HG02798 (cell line): ENCODE measurements at regions not wholly inside any gene's neighbourhood (a gene's known extent, or its start where the extent isn't known, plus 50 kb on each side); places are given as distances from the start of the nearest gene placed in this dataset.
"Not testable (repeated sequence)": the region's sequence is repeated elsewhere in the genome, so short reads cannot be mapped to it uniquely, and the experiment has no call there.

Experiments
- ATAC-seq: cut with Tn5 transposase; IDR thresholded peaks from one replicate; pipeline ENCODE4 v1.9.1; 2021; ENCODE audit warnings: mild to moderate bottlenecking; ENCODE audit not compliant: unreplicated experiment, poor library complexity

DNA sequence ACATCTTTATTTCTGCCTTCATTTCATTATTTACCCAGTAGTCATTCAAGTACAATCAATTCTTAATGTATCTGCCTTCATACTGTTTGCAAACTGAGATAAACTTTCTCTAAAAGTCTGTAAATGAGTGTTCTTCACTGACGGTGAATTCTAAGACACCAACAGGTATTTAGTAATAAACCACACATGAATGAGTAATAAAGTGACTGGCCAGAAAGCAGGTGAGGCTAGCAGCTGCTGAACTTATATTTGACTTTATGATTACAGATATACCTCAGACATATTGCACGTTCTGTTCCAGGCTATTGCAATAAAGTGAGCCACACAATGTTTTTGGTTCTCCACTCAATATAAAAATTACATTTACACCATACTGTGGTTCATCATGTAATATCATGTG is 1894.0 kb upstream of the RAG2 start:
- ATAC-seq = no peak

DNA sequence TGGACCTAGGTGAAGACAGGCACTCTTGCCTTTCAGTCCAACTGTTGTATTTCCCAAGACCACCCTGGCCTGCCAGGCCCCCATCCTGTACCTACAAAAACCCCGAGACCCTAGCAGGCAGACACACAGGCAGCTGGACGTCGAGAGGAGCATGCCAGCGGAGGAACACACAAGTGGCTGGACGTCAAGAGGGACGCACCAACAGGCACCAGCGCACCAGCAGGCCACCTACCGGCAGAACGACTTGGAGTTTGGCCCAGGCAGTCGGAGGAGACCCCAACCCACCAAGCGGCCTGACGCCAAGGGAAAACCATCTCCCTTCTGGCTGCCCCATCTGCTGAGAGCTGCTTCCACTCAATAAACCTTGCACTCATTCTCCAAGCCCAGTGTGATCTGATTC is 1883.4 kb upstream of the RAG2 start:
- ATAC-seq = no peak

DNA sequence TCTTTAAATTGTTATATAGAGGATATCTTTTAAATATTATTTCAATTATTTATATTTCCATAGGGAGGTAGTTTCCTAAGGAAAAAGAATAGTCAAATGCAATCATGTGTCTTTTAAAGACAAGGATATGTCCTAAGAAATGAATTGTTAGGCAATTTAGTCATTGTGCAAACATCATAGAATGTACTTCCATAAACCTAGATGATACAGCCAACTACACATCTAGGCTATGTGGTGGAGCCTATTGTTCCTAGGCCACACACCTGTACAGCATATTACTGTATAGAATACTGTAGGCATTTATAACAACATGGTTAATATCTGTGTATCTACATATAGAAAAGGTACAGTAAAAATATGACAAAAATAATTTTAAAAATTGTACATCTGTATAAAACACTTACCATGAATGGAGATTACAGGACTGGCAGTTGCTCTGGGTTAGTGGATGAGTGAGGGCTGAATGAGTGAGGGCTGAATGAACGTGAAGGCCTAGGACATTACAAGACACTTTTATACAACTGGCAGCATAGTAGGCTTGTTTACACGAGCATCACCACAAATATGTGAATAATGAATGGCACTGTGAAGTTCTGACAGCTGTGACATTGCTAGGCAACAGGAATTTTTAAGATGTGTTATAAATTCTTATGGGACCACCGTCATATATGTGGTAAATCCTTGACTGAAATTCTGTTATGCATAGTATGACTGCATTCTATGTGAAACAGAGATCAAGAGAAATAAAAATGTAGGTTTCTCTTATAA is 1879.0 kb upstream of the RAG2 start:
- ATAC-seq = no peak

DNA sequence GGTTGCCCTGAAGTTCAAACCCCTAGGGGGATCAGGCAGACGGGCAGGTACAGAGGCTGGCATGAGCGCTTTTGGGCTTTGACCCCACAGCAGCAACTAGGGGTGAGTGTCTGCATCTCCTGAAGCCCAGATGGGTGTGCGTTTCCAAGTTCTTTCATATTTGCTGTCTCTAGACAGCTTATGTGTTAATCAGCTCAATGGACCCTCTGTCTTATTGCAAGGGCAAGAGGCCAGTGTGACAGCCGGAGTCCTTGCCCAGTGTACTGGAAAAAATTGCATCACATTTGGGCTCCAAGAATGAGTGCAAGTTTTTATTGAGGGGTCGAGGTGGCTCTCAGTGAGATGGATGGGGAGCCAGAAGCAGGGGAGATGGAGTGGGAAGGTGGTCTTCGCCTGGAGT is 1863.7 kb upstream of the RAG2 start:
- no peak for ATAC-seq

DNA sequence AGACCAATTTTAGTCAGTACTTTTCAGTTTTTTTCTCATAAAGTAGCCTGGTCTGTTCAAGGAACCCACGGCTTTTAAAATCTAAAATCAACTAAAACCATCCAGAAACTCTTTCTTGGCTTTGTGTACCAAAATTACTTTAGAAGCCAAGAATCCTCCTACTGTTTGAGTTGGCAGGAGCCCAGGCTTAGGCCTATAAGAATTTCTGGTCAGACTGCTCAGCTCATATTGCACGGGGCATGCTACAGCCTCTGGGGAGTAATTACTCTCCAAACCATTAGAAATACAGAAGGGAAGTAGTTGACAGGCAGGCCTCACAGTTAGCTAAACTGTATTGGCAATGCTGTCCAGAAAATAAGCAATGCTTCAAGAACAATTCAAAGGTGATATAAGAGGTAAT is 1862.9 kb upstream of the RAG2 start:
- ATAC-seq = no peak

DNA sequence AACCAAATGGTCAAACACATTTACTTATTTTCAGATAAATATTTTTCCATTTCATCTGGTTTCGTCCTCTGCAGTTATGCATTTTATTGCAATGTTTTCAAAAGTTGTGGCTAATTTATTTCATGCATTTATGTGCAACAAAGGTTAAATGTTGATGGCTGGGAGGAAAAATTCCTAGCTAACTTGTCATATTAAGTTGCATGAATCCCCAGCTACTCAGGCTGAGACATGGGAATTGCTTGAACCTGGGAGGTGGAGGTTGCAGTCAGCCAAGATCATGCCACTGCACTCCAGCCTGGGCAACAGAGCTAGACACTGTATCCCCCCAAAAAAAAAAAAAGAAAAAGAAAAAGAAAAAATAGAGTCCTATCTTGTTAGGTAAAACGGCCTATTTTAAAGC is 1862.4 kb upstream of the RAG2 start:
- no peak for ATAC-seq

DNA sequence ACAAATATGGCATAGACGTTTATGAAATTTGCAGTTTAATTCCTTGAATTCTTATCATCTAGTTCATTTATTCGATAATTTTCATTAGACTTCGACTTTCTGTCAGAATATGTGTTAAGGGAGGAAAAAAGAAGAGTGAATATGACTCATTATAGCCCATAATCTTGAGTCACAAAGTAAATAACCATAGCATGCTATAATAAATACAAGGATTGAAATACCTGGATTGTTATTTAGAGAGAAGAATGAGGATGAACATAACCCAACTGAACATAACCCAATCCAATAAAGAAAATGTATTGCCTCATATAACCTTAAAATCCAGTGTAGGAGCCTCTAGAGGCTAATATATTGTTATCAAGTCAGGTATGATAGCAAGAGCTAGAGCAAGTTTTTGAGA is 1858.3 kb upstream of the RAG2 start:
- no peak for ATAC-seq

DNA sequence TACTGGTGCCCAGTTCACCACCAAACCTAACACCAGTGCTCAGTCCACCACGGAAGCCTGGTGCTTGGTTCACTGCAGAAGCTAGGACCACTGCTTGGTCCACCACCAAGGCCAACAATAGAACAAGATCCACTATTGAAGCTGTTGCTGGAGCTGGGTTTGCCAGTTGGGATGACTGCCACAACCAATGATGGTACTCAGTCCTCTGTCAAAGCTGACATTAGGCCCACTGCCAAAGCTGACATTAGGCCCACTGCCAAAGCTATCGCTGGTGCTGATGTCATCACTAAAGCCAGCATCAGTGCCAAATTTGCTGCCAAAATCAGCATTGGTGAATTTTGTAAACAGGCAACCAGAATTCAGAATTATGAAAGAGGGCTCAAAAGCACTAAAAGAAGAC is 1850.2 kb upstream of the RAG2 start:
- no peak for ATAC-seq

DNA sequence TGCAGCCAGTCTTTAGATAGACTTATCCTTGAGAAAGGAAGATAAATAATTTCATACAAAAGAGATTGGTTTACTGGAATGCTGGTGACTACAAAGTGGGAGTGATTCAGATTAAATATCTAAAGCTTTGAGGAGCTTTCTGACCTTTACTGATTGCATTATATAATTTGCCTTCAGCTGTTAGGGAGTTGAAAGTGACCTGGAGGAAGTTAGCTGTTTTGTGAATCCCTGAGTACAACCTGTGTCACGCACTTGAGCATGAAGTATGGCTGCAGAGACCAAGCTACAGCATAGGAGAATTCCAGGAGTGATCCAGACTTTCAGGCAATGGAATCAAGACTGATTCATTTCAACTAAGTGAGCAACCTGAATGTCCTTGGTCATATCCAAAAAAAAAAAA is 1848.3 kb upstream of the RAG2 start:
- no peak for ATAC-seq

DNA sequence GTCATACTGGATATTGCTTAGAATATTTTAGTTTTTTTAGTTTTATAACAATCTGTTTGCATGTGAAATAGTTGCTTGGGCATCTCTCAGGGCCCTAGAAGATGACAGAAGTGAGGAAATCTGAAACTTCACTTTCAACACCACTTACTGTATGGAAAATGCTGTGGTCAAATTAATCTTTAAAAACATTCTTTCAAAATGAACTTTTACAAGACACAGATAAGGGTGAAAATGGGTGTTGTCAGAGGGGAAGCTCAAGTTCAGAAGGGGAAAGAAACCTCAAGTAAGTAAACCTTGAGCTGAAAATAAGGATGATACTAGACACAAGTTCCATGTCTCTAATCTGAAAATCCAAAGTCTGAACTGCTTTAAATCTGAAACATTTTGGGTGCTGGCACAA is 1840.1 kb upstream of the RAG2 start:
- no peak for ATAC-seq

DNA sequence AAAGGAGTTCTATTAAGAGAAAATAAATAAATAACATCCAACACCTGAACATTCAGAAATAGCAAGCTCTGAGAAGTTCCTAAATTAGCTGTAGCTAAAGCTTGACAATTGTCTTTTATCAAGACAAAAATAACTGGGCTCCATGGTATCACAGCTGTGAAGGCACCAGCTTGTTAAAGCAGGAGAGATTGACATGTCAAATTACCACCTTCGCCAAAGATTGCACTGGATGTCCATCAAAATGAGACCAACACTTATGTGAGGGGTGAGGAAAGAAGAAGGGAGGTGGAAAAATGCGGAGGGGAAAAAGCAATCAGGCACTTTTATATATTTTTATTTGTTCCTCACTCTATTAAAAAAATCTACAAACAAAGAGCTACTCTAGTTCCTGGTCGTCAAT is 1827.5 kb upstream of the RAG2 start:
- ATAC-seq = no peak

DNA sequence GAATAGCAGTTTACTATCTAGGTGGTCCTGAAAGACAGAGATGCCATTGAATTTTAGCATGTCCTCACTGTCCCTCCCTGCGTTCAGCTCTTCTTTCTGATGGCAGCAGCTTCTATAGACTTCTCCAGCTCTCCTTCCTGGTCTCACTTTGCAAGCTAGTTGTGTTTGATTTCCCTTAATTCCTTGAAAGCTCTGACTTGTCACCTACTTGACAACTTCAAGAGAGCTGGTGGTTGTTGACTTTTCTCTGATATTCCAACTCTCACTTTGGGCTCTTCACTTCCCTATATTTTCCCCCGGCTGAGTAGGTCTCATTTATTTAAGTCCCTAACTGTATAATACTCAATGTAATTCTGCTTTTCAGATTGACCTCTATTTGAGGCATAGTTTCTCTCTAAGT is 1825.0 kb upstream of the RAG2 start:
- ATAC-seq = no peak

DNA sequence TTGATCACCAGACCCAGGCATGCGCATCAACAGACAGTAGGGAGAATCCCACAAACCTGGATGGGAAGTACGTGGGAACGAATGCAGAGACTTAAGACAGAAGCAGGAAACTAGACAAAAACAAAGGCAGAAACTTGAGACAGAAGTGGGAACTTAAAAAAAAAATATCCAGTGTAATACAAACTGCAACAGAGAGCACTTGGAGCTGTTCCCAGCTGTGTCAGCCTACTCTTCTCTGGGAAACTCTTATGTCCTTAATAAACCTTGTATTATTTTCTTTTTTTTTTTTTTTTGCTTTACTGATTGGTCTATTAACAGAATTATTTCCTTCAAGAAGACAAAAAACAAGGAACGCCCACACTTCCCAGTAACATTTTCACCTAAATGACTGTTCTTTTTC is 1818.1 kb upstream of the RAG2 start:
- ATAC-seq = no peak

DNA sequence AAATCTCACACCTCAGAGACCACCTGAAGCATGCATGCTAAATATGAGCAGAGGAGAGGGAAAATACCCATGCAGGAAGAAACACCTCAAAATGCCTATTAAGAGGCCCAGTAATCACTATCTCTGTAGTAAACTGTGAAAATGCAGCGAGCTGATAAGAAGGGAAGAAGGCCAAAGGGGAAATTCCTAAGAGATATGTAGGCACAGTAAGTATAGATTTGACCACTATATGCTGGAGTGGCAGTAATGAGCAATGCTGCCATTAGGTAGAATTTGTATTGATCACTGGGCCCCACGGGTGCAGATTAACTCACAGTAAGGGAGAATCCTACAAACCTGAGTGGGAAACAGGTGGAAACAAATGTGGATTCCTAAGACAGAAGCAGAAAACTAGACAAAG is 1813.1 kb upstream of the RAG2 start:
- no peak for ATAC-seq

DNA sequence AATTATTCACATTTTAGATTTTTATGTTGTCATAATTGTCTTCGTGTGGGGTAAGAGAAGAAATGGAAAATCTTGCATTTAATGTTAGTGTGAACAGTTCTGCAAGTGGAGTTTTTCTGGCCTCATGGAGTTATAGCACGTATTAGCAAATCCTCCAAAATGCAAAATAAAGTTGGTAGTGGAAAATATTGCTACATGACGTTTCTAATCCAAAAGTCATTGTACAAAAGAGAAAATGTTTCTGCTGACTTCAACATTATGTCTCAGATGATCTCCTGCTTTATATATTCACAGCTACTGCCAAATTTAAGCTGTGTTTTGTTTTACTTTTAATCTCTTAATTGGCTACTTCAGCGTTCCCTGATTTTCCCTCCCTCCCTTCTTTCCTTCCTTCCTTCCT is 1804.0 kb upstream of the RAG2 start:
- ATAC-seq = no peak

DNA sequence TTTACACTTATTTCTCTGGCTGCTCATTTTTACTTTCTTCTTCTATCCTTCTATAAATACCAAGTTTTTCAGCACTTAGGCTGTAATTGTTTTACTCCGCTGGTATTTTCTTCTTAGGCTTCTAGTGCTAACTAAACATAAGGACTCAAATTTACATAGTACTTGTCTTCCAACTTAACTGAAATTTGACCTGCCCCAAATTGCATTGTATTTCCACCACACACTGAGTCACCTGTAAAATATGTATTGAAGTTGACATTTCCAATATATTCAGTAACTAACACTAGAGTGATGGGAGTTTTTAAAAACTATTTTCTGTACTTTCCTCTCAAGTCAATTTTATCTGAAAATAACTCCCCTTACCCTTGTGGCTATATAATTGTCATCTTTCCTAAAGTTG is 1794.1 kb upstream of the RAG2 start:
- ATAC-seq = no peak

DNA sequence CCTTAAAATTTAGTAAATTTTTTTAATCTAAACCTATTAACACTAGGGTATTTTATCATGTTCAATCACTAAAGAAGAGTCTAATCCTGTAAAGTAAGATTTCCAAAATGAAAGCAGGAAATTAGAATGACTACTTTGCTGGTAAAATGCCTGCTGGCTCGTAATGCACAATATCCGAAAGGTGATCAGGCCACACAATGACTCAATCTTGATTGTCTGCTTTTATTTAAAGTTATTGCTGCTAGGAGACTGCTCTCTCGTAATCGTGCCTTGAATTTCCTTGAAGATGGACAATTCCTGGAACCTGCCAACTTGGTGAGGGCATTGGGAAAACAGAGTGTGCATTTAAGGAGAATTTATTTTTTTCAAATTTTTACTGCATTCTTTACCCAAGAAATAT is 1786.5 kb upstream of the RAG2 start:
- ATAC-seq = no peak

DNA sequence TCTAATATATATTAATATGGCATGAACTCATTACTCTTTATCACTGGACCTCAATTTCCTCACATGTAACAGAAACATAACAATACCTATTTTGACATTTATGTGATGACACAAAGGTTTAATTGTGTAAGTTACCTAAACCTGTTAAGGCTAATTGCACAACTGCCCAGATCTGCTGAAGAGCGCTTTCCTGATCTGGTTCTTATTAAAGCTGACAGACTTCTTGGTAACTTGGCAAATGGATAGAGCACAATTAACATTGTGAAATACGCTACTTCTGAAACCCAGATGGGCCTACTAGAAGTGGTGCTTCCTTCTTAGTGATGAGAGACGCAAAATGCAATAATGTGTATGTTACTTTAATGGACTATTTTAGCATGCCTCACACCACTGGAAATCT is 1767.2 kb upstream of the RAG2 start:
- ATAC-seq = no peak

DNA sequence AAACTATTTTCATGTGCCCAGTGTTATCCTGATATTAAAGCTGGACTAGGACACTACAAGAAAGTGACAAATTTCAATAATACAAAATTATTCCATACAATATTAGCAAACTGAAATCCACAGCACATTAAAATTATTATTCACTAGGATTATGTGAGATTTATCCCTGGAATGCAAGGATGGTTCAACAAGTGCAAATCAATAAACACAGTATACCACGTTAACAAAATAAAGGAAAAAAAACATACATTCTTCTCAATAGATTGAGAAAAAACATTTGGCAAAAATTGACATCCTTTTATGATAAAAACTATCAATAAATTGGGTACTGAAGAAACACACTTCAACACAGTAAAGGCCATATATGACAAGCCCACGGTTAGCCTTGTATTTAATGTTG is 1758.2 kb upstream of the RAG2 start:
- ATAC-seq = no peak

DNA sequence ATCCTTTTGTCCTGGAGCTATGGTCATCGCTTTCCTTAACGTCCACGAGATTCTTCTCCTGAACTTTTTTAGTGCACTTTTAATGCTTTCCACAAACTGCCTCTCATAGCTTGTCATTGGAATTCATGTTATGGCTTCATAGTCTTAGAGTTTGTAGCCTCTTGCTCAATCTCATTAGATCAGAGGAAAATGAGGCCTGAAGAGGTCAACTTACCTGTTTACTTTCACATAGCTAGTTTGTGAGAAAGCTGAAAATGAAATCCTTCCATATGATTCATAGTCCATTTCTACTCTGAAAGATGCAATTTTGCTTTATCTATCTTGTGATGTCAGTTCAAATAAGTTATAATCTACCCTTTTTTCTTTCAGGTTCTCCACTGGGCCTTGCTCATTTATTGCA is 1747.2 kb upstream of the RAG2 start:
- ATAC-seq = no peak

DNA sequence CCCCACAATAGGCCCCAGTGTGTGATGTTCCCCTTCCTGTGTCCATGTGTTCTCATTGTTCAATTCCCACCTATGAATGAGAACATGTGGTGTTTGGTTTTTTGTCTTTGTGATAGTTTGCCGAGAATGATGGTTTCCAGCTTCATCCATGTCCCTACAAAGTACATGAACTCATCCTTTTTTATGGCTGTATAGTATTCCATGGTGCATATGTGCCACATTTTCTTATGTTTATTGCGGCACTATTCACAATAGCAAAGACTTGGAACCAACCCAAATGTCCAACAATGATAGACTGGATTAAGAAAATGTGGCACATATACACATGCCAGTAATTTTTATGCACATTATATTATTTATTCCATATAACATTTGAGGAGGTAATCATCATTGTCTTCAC is 1743.6 kb upstream of the RAG2 start:
- not testable (repeated sequence) for ATAC-seq

DNA sequence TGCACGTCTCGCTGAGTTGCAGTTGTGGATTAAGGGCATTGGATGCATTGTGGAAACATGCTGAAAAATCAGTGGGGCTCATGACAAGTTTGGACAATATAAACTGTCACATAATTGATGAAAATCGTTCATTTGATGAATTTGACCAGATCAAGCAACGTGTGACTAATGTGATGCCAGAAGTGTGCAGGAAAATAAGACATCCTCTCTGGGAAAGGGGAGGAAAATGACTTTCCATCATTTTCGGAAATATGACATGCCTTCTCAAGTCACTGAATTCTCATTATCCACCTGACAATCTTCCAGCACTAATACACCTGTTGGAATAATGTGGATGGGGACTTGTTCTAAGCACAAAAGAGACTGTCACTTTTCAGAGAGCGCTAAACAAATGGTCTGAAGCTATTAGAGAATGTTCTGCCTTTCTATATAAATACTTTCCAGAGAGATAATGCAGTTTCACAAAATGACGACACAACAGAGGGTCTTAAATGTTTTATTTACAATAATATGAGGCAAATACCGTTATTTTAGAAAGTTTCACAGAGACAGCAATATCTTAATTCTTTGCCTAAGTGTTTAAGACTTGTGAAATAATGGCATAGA is 1741.9 kb upstream of the RAG2 start:
- ATAC-seq = no peak
